HUES48 (cell line): ENCODE measurements at regions not wholly inside any gene's neighbourhood (a gene's known extent, or its start where the extent isn't known, plus 50 kb on each side); places are given as distances from the start of the nearest gene placed in this dataset.

ENCODE experiments used
- H3K27ac ChIP-seq: one replicate; pipeline ENCODE4 v1.7.0; 2013; ENCODE audit warnings: low read depth, low read length, inconsistent platforms
- H3K27me3 ChIP-seq: 2 replicates; pipeline ENCODE4 v1.6.1; 2013; ENCODE audit warnings: mild to moderate bottlenecking, low read length; ENCODE audit not compliant: control insufficient read depth, insufficient read depth
- H3K36me3 ChIP-seq: 2 replicates; pipeline ENCODE4 v1.6.1; 2013; ENCODE audit warnings: low read length; ENCODE audit not compliant: control insufficient read depth, insufficient read depth
- H3K4me1 ChIP-seq: 2 replicates; pipeline ENCODE4 v1.6.1; 2013; ENCODE audit warnings: mild to moderate bottlenecking, low read length; ENCODE audit not compliant: control insufficient read depth, insufficient read depth
- H3K4me3 ChIP-seq: 2 replicates; pipeline ENCODE4 v1.5.1; 2013; ENCODE audit warnings: mild to moderate bottlenecking, low read depth, low read length
- H3K9ac ChIP-seq: 2 replicates; pipeline ENCODE4 v1.6.1; 2013; ENCODE audit warnings: mild to moderate bottlenecking, low read depth, low read length, moderate library complexity
- H3K9me3 ChIP-seq: 2 replicates; pipeline ENCODE4 v1.6.1; 2013; ENCODE audit warnings: low read length; ENCODE audit not compliant: control insufficient read depth, insufficient read depth

DNA sequence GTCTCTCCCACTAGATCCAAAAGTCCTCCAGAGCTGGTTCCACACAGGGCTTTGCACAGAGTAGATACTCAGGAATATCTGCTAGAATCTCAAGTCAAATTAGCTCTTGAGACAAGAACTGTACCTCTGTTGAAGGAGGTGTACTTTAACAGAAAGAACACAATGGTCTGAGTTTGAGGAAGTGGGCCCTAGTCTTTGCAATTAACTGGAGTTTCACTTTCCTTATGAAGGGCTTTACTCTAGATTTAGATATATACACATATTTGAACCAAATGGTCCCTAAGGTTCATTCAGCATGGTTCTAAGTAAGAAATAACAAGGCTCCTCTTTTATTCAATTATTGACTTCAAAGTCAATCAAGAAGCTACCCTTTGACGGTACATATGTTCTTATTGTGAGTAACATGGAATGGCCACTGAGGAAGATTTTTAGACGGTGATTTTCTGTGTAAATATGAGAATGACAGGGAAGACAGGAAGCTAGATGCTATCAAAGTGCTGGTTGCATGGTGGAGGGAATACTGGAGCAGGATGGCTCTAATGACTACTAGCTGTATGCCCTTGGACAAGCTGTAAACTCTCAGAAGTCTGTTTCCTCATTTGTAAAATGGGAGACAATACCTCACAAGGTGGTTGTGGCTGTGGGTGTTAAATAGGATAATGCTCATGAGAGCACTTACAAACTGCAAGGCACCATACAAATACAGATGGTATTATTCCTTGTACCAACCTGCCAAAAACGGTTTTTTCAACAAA, 73.5 kb upstream of the SERTAD2 start:
- no peaks in the 10 kb centered on the region for H3K9me3 ChIP-seq
- H3K4me1 ChIP-seq, result peaks cover 37% of the 10 kb centered on the region
- H3K36me3 ChIP-seq, result no peaks in the 10 kb centered on the region
- no peak overlapping the region for H3K9ac ChIP-seq
- H3K27me3 ChIP-seq, result no peaks in the 10 kb centered on the region
- no peak overlapping the region for H3K4me3 ChIP-seq
- no peak overlapping the region for H3K27ac ChIP-seq

DNA sequence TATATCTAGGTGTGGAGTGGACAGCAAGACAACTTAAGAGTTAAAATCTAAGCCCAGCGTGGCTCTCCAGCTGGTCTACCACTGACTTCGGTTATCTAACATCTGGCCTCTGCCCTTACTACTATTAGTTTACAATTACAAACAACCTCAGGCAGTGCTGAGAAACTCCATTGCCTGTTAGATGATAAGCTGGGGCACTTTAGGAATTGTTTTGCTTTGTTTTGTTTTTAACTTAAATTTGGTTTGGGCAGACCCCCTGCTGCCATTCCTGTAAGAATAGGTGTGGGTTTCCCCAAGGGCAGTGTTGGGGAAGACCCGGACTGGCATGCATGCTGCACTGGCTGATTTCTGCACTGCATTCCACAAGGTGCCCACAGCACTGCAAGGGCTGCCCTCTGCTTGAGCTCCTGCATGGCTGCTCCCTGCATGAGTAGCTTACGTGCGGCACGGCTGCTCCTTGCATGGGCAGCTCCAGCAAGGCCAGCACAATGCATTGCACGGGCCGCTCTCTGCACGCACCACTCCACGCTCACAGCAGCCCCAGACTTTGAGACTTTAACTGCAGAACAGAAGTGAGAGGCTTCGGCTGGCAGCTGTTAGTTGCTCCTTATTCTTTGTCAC, 74.2 kb upstream of the SERTAD2 start:
- Histone ChIP-seq H3K9ac (no peak overlapping the region), H3K27me3 (no peaks in the 10 kb centered on the region), H3K4me1 (peaks cover 37% of the 10 kb centered on the region), H3K4me3 (no peak overlapping the region), H3K9me3 (no peaks in the 10 kb centered on the region), H3K27ac (peak overlapping the region; percentile 12), H3K36me3 (no peaks in the 10 kb centered on the region)

DNA sequence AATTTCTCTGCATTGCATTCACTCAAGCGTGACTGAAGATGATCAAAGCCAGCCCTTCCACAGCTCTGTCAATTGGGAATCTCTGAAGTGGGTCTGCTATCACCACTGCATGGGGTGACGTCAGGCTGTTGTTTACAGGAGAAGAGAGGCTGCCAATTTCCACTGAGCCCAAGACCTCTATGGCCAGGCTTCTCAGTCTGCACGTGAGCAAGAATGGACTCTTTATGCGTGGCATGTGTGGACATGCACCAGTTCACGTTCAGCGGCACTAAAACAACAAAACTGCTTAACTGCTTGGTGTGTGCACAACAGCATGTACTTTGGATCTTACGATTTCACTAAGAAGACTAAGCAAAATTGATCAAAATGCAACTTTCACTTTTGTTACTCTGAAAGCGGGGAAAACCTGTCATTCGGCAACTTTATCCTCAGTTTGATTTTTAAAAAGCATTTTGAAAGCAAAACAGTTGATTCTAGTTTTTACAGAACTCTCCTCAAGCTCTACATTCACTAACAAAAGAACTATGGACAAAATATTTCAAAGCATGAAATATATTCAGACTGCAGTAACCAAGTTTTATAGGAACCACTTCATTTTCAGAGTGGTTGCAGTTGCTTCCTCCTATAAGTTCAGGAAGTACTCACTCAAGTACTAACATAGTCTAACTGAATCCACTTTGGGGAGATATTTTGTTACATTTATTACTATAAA, 77.0 kb upstream of the SERTAD2 start:
- Histone ChIP-seq H3K27ac (peak overlapping the region; percentile 9), H3K9ac (no peak overlapping the region), H3K9me3 (no peaks in the 10 kb centered on the region), H3K36me3 (no peaks in the 10 kb centered on the region), H3K4me3 (no peak overlapping the region), H3K27me3 (no peaks in the 10 kb centered on the region), H3K4me1 (peaks cover 37% of the 10 kb centered on the region)

DNA sequence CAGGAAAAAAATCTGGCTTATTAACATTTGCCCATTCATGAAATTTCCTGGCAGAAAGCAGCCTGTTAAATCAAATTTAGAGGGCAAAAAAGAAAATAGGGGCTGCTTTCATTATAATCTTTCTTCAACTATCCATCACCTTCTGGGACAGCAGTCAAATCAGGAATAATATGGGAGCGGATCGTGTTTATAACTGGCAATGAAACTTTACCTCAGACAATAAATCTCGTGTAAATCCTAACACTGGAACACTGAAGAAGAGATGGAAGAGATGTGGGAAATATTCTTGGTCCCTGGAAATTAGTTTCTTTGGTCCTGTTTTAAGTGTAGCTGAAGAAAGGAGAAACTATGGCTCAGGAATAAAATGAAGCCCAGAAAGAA, 77.5 kb upstream of the SERTAD2 start:
- no peak overlapping the region for H3K4me3 ChIP-seq
- no peaks in the 10 kb centered on the region for H3K27me3 ChIP-seq
- no peak overlapping the region for H3K27ac ChIP-seq
- H3K9ac ChIP-seq, result no peak overlapping the region
- H3K4me1 ChIP-seq, result peaks cover 33% of the 10 kb centered on the region
- H3K9me3 ChIP-seq, result no peaks in the 10 kb centered on the region
- no peaks in the 10 kb centered on the region for H3K36me3 ChIP-seq

DNA sequence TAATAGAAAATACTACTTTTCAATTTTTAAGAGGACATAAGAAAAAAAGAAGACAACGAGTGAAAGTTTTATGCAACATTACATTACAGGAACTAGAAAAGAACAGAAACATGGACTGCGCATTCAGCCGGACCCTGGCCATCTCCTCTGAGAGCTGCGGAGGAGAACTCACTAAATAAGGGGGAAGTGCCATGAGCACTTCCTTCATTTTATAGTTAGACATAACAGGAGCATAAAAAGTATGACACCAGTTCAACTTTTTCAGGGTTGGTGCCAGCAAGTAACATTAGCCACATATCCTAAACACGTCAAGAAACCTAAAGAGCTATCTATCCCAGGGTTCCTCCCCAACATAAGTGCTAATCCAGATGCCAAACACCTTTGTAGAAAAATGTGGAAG, 78.0 kb upstream of the SERTAD2 start:
- Histone ChIP-seq H3K36me3 (no peaks in the 10 kb centered on the region), H3K4me3 (no peak overlapping the region), H3K27me3 (no peaks in the 10 kb centered on the region), H3K9ac (no peak overlapping the region), H3K27ac (no peak overlapping the region), H3K4me1 (peaks cover 28% of the 10 kb centered on the region), H3K9me3 (no peaks in the 10 kb centered on the region)

DNA sequence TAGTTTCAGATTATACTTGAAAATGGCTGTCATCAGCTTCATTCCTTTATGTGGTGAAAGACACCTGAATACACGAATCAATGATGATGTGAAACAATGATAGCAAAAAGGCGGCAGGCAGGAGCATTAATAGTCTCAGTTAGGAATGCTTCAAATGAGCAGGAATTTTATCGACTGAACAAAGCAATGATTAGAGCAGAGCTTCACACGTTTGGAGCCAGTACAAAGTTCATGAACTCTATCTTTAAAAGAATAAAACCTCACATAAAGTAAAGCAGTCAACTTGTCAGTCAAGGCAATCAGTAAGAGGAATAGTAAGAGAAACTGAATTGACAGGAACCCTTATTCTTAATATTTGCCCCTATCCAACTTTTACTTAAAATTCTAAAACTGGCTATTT, 78.4 kb upstream of the SERTAD2 start:
- no peak overlapping the region for H3K27ac ChIP-seq

DNA sequence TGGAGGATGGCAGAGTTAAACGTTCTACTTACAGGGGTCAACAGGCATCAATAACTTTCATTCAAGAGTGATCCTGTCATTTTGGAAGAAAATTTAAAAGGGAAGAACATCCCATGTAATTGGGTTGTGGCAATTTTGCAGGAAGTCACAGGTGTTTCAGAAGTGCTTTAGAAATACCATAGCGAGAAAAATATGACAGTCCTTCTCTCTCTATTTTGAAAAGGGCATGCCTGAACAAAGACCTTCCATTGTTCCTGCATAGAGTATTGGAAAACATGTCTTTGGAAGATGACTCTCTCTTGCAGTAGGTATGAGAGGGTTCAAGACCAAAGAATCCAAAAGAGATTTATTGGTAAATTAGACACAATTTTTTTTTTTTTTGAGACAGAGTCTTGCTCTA, 81.8 kb upstream of the SERTAD2 start:
- Histone ChIP-seq H3K27me3 (no peaks in the 10 kb centered on the region), H3K9ac (no peak overlapping the region), H3K4me1 (peaks cover 4% of the 10 kb centered on the region; the same call in 1 of the 2 replicates), H3K9me3 (no peaks in the 10 kb centered on the region), H3K4me3 (no peak overlapping the region), H3K27ac (no peak overlapping the region), H3K36me3 (no peaks in the 10 kb centered on the region)

More for the DNA sequence above, 78.4 kb upstream of the SERTAD2 start:
- peaks cover 24% of the 10 kb centered on the region for H3K4me1 ChIP-seq
- H3K27me3 ChIP-seq, result no peaks in the 10 kb centered on the region
- H3K9me3 ChIP-seq, result no peaks in the 10 kb centered on the region
- H3K9ac ChIP-seq, result no peak overlapping the region
- no peak overlapping the region for H3K4me3 ChIP-seq
- no peaks in the 10 kb centered on the region for H3K36me3 ChIP-seq

DNA sequence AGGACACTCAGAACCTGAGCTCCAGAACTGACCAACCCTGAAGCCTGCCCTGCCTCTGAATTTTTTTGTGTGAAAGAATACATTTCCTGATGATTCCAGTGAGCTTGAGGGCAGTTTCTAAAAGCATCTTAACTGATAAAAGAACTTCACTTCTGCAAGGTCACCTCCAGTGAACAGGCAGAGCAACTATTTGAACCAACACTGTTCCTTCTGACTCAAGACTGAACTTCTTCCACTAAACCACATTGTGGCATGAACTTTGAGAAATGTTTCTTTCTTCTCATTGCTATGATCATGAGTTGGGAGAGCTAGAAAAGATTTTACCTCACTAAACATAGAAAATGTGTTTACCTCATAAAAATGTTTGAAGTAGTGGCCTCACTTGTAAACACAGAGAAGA, 83.8 kb upstream of the SERTAD2 start:
- Histone ChIP-seq H3K4me1 (no peaks in the 10 kb centered on the region), H3K36me3 (no peaks in the 10 kb centered on the region), H3K27ac (no peak overlapping the region), H3K27me3 (no peaks in the 10 kb centered on the region), H3K9me3 (no peaks in the 10 kb centered on the region), H3K4me3 (no peak overlapping the region), H3K9ac (no peak overlapping the region)

DNA sequence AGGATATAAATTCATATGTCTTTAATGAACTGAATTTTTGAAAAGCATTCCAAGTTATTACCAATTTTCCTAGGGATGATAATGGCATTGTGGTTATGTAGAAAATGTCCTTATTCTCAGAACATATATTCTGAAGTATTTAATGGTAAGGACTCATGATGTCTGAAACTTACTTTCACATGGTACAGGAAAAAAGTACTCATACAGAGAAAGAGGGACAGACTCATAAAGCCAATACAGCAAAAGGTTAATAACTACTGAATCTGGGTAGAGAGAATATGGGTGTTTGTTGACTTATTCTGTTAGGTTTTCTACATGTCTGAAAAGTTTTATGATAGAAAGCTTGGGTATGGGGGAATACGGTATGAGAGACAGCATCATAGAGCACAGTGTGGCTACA, 84.3 kb upstream of the SERTAD2 start:
- H3K27ac ChIP-seq, result no peak overlapping the region
- H3K4me1 ChIP-seq, result no peaks in the 10 kb centered on the region
- H3K4me3 ChIP-seq, result no peak overlapping the region
- H3K9ac ChIP-seq, result no peak overlapping the region
- no peaks in the 10 kb centered on the region for H3K27me3 ChIP-seq
- no peaks in the 10 kb centered on the region for H3K9me3 ChIP-seq
- no peaks in the 10 kb centered on the region for H3K36me3 ChIP-seq

DNA sequence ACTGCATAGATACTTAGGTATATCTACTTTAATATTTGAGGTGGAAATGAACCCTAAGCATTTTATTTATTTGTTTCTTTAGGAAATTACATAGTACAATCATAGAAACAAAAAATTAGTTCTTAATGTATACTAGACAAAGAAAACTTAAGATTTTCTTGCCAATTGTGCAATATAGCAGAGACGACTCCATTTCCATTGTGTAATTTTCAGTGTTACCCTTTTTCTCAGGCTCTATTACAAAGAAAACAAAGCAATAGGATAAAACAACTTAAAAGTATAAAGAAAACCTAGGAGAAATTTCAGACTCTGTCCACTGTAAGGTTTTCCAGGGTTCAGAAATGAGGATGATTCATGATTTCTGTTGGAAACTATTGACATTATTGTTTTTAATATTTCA, 89.0 kb upstream of the SERTAD2 start:
- Histone ChIP-seq H3K36me3 (no peaks in the 10 kb centered on the region), H3K4me1 (no peaks in the 10 kb centered on the region), H3K27me3 (no peaks in the 10 kb centered on the region), H3K9ac (no peak overlapping the region), H3K4me3 (no peak overlapping the region), H3K27ac (no peak overlapping the region), H3K9me3 (no peaks in the 10 kb centered on the region)

DNA sequence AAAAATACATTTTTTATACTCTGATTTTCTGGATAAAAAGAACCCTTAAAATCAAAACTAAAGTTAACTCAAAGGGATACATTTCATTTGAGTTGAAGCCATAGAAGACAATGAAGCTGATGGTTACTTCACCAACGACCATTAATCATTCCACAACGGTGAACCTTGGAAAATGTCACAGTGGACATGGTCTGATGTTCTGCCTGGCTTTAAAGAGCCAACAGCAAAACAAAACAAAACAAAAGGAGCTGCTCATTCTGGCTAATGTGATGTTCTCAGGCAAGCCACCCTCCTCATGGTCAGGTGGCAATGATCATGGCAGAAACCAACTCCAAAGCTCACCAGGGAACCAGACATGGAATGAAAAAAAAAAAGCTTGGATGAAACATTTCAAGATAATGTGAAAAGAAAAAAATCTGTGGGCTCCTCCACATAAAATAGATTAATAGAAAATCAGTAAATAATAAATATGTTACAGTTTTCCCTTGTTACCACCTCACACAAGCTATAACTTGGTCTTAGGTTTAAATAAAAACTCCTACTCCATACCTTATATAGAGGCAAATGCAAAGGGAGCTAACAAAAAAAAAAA, 90.1 kb upstream of the SERTAD2 start:
- H3K36me3 ChIP-seq, result no peaks in the 10 kb centered on the region

More for the DNA sequence above, 90.1 kb upstream of the SERTAD2 start:
- no peaks in the 10 kb centered on the region for H3K4me1 ChIP-seq
- H3K27ac ChIP-seq, result no peak overlapping the region
- no peaks in the 10 kb centered on the region for H3K9me3 ChIP-seq
- peaks cover 5% of the 10 kb centered on the region for H3K27me3 ChIP-seq
- no peak overlapping the region for H3K9ac ChIP-seq
- H3K4me3 ChIP-seq, result no peak overlapping the region
